ENCODE measurements at regions not wholly inside any gene's neighbourhood (a gene's known extent, or its start where the extent isn't known, plus 50 kb on each side); places are given as distances from the start of the nearest gene placed in this dataset.

DNA sequence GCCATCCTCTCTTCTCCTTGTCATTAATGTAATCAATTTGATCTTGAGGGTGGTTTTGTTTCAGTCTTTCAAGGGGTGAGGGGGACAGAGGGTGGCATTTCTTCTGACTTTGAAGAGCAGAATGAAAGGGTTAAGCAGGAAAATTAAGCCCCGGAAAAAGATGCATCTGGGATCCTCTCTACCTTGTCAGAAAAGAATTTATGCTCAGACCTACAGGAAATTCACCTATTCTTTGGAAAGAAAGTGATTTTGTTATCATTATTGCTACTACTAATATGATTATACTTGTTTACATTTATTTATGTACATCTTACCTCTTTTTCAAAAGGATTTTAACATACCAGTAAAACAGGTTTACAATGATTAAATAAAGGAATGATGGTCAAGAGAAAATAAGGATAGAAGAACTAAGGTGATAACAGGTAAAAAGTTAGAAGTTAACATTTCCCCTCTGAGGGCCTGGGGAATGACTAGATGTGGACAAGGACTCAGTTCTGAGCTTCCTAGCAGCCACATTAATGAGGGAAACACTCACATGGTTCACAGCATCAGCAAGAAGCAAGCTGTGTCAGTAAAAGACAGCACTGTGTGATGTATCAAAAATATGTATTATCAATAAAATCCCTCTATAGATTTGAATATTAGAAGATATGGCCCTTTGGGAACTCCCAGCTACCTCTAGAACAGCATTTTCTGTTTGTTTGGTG lies 151.4 kb downstream of the MYCN start:
- TF ChIP-seq, protein P1, sequence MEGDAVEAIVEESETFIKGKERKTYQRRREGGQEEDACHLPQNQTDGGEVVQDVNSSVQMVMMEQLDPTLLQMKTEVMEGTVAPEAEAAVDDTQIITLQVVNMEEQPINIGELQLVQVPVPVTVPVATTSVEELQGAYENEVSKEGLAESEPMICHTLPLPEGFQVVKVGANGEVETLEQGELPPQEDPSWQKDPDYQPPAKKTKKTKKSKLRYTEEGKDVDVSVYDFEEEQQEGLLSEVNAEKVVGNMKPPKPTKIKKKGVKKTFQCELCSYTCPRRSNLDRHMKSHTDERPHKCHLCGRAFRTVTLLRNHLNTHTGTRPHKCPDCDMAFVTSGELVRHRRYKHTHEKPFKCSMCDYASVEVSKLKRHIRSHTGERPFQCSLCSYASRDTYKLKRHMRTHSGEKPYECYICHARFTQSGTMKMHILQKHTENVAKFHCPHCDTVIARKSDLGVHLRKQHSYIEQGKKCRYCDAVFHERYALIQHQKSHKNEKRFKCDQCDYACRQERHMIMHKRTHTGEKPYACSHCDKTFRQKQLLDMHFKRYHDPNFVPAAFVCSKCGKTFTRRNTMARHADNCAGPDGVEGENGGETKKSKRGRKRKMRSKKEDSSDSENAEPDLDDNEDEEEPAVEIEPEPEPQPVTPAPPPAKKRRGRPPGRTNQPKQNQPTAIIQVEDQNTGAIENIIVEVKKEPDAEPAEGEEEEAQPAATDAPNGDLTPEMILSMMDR (IDR thresholded peaks at IDR 0.05): no peak
- no peak for TF ChIP-seq POLR2AphosphoS5 (IDR thresholded peaks at IDR 0.05)
